ENCODE measurements at regions not wholly inside any gene's neighbourhood (a gene's known extent, or its start where the extent isn't known, plus 50 kb on each side); places are given as distances from the start of the nearest gene placed in this dataset.

GRCh38 chr11:134823970-134824369 lies 411.9 kb upstream of the B3GAT1 start:
- ATAC-seq (no peak), DNase-seq (ENCODE audit: low read depth, low spot score) (no peak)
- H3K27ac ChIP-seq (ENCODE audit: low read depth, low read length), result no peak overlapping the region
- ChIA-PET RAD21 (ENCODE audit: low non-redundant PET in 1 of 2, low total read pairs in 2 of 2, uncharacterized antibody in 2 of 2, unreplicated experiment in 2 of 2) (no interaction called here), CTCF (no interaction called here), POLR2A (no interaction called here)
- no peaks in the 10 kb centered on the region for H3K79me2 ChIP-seq (ENCODE audit: insufficient read depth, low read length)
- no peak overlapping the region for H3K4me3 ChIP-seq (replicated peaks in 1 of 2; ENCODE audit: low read depth in 1 of 2, low read length in 2 of 2)
- no TSS peak for BruUV-seq (replicated peaks)
- peaks cover 27% of the 10 kb centered on the region for H3K27me3 ChIP-seq (ENCODE audit: insufficient read depth, low read length)
- no peak overlapping the region for H3K4me2 ChIP-seq (ENCODE audit: low read length)
- TF ChIP-seq ELF1 (IDR thresholded peaks at IDR 0.05; ENCODE audit: borderline replicate concordance, low read depth) (no peak), ZNF274 (IDR thresholded peaks at IDR 0.05; ENCODE audit: low read depth, low read length) (no peak), EGR1 (IDR thresholded peaks at IDR 0.05; ENCODE audit: low read depth) (no peak), POLR2AphosphoS5 (IDR thresholded peaks at IDR 0.05; ENCODE audit: low read depth, low read length) (no peak)
- no peaks in the 10 kb centered on the region for H3K9me3 ChIP-seq (ENCODE audit: control insufficient read depth in 1 of 2, insufficient read depth in 1 of 2, low read depth in 1 of 2, low read length in 2 of 2)
- H3K4me1 ChIP-seq (ENCODE audit: control insufficient read depth in 1 of 2, insufficient read depth in 2 of 2, low read length in 2 of 2), result peaks cover 0 to 5% of the 10 kb centered on the region in 2 experiments; a peak in 1 of 4 replicates
- no peaks in the 10 kb centered on the region for H3K36me3 ChIP-seq (ENCODE audit: control insufficient read depth in 1 of 2, insufficient read depth in 2 of 2, low read length in 2 of 2)
- H3K9ac ChIP-seq (ENCODE audit: low read length), result no peak overlapping the region
- no peak overlapping the region for H2AFZ ChIP-seq (ENCODE audit: low read depth, low read length, poor library complexity, severe bottlenecking)
- no peaks in the 10 kb centered on the region for H3K9me2 ChIP-seq (ENCODE audit: insufficient read depth)
- intact Hi-C loops (cut with micrococcal nuclease), result no loop called here
- no peaks in the 10 kb centered on the region for H4K20me1 ChIP-seq (ENCODE audit: insufficient read depth)

DNA sequence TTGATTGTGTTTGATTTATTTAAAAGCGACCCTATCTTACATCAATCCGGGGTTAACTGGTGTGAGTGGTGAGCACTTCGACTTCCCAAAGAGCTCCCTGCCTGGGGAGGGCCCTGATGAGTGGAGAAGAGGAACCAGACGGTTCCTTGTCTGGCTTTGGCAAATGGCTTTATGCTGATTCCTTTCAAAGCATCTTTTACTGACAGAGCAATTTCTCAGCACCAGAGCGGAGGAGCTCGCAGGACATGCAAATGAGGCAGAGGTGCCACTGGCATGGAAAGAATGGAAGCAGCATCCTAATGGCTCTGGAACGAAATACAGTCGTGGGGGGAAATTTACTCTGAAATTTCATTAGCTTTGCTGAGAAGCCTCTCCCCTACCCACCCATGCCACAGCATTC lies 410.9 kb upstream of the B3GAT1 start:
- DNase-seq (ENCODE audit: low read depth, low spot score), result no peak
- H3K27me3 ChIP-seq (ENCODE audit: insufficient read depth, low read length), result peaks cover 34% of the 10 kb centered on the region
- no peak overlapping the region for H3K4me3 ChIP-seq (replicated peaks in 1 of 2; ENCODE audit: low read depth in 1 of 2, low read length in 2 of 2)
- ChIA-PET POLR2A (no interaction called here), RAD21 (ENCODE audit: low non-redundant PET in 1 of 2, low total read pairs in 2 of 2, uncharacterized antibody in 2 of 2, unreplicated experiment in 2 of 2) (no interaction called here), CTCF (no interaction called here)
- H3K4me1 ChIP-seq (ENCODE audit: control insufficient read depth in 1 of 2, insufficient read depth in 2 of 2, low read length in 2 of 2), result peaks cover 6 to 16% of the 10 kb centered on the region in 2 experiments; a peak in 2 of 4 replicates
- H4K20me1 ChIP-seq (ENCODE audit: insufficient read depth), result no peaks in the 10 kb centered on the region
- H3K36me3 ChIP-seq (ENCODE audit: control insufficient read depth in 1 of 2, insufficient read depth in 2 of 2, low read length in 2 of 2), result no peaks in the 10 kb centered on the region
- no peaks in the 10 kb centered on the region for H3K9me2 ChIP-seq (ENCODE audit: insufficient read depth)
- H3K9me3 ChIP-seq (ENCODE audit: control insufficient read depth in 1 of 2, insufficient read depth in 1 of 2, low read depth in 1 of 2, low read length in 2 of 2), result no peaks in the 10 kb centered on the region
- no peaks in the 10 kb centered on the region for H3K79me2 ChIP-seq (ENCODE audit: insufficient read depth, low read length)
- BruUV-seq (replicated peaks), result no TSS peak
- no peak for ATAC-seq
- H3K4me2 ChIP-seq (ENCODE audit: low read length), result no peak overlapping the region
- intact Hi-C loops (cut with micrococcal nuclease), result no loop called here
- no peak overlapping the region for H3K27ac ChIP-seq (ENCODE audit: low read depth, low read length)
- H3K9ac ChIP-seq (ENCODE audit: low read length), result no peak overlapping the region
- no peak overlapping the region for H2AFZ ChIP-seq (ENCODE audit: low read depth, low read length, poor library complexity, severe bottlenecking)
- no peak for TF ChIP-seq CBX3 (IDR thresholded peaks at IDR 0.05; ENCODE audit: low read depth)
- TF ChIP-seq YY1 (IDR thresholded peaks at IDR 0.05; ENCODE audit: extremely low read depth, insufficient replicate concordance, low read depth, low read length), result no peak
- no peak for TF ChIP-seq JUND (IDR thresholded peaks at IDR 0.05)
- no peak for TF ChIP-seq SIN3A (IDR thresholded peaks at IDR 0.05; ENCODE audit: low read depth)
- TF ChIP-seq, protein P1, sequence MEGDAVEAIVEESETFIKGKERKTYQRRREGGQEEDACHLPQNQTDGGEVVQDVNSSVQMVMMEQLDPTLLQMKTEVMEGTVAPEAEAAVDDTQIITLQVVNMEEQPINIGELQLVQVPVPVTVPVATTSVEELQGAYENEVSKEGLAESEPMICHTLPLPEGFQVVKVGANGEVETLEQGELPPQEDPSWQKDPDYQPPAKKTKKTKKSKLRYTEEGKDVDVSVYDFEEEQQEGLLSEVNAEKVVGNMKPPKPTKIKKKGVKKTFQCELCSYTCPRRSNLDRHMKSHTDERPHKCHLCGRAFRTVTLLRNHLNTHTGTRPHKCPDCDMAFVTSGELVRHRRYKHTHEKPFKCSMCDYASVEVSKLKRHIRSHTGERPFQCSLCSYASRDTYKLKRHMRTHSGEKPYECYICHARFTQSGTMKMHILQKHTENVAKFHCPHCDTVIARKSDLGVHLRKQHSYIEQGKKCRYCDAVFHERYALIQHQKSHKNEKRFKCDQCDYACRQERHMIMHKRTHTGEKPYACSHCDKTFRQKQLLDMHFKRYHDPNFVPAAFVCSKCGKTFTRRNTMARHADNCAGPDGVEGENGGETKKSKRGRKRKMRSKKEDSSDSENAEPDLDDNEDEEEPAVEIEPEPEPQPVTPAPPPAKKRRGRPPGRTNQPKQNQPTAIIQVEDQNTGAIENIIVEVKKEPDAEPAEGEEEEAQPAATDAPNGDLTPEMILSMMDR (IDR thresholded peaks at IDR 0.05 in 2 of 3, conservative IDR thresholded peaks at IDR 0.05 in 1 of 3; ENCODE audit: borderline replicate concordance in 1 of 3, insufficient read depth in 1 of 3, low read depth in 2 of 3, low read length in 2 of 3), result no peak
- TF ChIP-seq TCF7L2 (IDR thresholded peaks at IDR 0.05; ENCODE audit: borderline replicate concordance, extremely low read depth, insufficient read depth, insufficient read length), result no peak
- TF ChIP-seq, protein P2, sequence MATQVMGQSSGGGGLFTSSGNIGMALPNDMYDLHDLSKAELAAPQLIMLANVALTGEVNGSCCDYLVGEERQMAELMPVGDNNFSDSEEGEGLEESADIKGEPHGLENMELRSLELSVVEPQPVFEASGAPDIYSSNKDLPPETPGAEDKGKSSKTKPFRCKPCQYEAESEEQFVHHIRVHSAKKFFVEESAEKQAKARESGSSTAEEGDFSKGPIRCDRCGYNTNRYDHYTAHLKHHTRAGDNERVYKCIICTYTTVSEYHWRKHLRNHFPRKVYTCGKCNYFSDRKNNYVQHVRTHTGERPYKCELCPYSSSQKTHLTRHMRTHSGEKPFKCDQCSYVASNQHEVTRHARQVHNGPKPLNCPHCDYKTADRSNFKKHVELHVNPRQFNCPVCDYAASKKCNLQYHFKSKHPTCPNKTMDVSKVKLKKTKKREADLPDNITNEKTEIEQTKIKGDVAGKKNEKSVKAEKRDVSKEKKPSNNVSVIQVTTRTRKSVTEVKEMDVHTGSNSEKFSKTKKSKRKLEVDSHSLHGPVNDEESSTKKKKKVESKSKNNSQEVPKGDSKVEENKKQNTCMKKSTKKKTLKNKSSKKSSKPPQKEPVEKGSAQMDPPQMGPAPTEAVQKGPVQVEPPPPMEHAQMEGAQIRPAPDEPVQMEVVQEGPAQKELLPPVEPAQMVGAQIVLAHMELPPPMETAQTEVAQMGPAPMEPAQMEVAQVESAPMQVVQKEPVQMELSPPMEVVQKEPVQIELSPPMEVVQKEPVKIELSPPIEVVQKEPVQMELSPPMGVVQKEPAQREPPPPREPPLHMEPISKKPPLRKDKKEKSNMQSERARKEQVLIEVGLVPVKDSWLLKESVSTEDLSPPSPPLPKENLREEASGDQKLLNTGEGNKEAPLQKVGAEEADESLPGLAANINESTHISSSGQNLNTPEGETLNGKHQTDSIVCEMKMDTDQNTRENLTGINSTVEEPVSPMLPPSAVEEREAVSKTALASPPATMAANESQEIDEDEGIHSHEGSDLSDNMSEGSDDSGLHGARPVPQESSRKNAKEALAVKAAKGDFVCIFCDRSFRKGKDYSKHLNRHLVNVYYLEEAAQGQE (IDR thresholded peaks at IDR 0.05; ENCODE audit: low read depth), result no peak
- TF ChIP-seq ZBTB33 (IDR thresholded peaks at IDR 0.05; ENCODE audit: extremely low read depth, insufficient replicate concordance, low read length), result no peak
- no peak for TF ChIP-seq ELF1 (IDR thresholded peaks at IDR 0.05; ENCODE audit: borderline replicate concordance, low read depth)
- no peak for TF ChIP-seq POLR2A (IDR thresholded peaks at IDR 0.05; ENCODE audit: borderline replicate concordance, extremely low read depth, insufficient read depth, insufficient read length)
- TF ChIP-seq ZFX (IDR thresholded peaks at IDR 0.05), result no peak

All from HCT116 (cell line).